Lower lobe of right lung (tissue), 2 donors: ENCODE measurements at regions not wholly inside any gene's neighbourhood (a gene's known extent, or its start where the extent isn't known, plus 50 kb on each side); places are given as distances from the start of the nearest gene placed in this dataset.

ENCODE experiments used
- ATAC-seq, 2 donors: fragments of 200-7000 bp; cut with Tn5 transposase; one replicate each; pipeline ENCODE4 v1.9.1; 2020 to 2022; ENCODE audit warnings: mild to moderate bottlenecking in 2 of 2, moderate library complexity in 2 of 2
- DNase-seq: peaks from one replicate; pipeline ENCODE4 v3.0.0-alpha.2; 2020
- H3K27ac ChIP-seq: fragments of 200-600 bp; one replicate; pipeline ENCODE4 v1.8.0; 2022
- H3K27me3 ChIP-seq: fragments of 200-600 bp; one replicate; pipeline ENCODE4 v1.8.0; 2022; ENCODE audit warnings: low read depth
- H3K36me3 ChIP-seq: fragments of 200-600 bp; one replicate; pipeline ENCODE4 v1.8.0; 2022; ENCODE audit warnings: mild to moderate bottlenecking
- H3K4me1 ChIP-seq: fragments of 200-600 bp; one replicate; pipeline ENCODE4 v1.8.0; 2022
- H3K4me3 ChIP-seq: fragments of 200-600 bp; one replicate; pipeline ENCODE4 v1.8.0; 2022; ENCODE audit warnings: mild to moderate bottlenecking
- H3K9me3 ChIP-seq: fragments of 200-600 bp; one replicate; pipeline ENCODE4 v1.8.0; 2022
- intact Hi-C: fragments of 100-400 bp; cut with DNase I; formaldehyde crosslinking; loops from one replicate; pipeline ENCODE4 v1.11.0; 2022
- TF ChIP-seq, protein P1 (sequence below): fragments of 200-600 bp; IDR thresholded peaks from one replicate; pipeline ENCODE4 v1.8.0; 2022; ENCODE audit warnings: antibody characterized with exemption, mild to moderate bottlenecking
- donor health status: DM: no; HTN: yes; CAD: no; lungs with severe emphysema.

DNA sequence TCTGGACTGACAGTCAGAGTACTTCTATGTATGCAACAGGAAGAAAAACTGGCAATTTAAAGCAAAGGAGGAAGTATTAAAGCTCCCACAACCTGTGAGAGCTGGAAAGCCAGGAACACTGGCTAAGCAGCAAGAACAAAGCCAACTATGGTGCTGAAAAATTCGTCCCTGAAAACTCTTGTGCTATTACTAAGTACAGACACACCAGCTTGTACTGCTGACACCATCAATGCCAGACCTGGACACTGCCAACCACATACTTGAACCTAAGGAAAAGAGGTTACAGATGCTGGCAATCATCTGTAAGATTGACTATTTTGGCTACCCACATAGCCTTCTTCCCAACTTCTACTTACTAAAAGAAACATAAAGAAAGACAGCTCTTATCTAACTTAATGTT is 1110.6 kb downstream of the SORCS3 start:
- TF ChIP-seq, protein P1, sequence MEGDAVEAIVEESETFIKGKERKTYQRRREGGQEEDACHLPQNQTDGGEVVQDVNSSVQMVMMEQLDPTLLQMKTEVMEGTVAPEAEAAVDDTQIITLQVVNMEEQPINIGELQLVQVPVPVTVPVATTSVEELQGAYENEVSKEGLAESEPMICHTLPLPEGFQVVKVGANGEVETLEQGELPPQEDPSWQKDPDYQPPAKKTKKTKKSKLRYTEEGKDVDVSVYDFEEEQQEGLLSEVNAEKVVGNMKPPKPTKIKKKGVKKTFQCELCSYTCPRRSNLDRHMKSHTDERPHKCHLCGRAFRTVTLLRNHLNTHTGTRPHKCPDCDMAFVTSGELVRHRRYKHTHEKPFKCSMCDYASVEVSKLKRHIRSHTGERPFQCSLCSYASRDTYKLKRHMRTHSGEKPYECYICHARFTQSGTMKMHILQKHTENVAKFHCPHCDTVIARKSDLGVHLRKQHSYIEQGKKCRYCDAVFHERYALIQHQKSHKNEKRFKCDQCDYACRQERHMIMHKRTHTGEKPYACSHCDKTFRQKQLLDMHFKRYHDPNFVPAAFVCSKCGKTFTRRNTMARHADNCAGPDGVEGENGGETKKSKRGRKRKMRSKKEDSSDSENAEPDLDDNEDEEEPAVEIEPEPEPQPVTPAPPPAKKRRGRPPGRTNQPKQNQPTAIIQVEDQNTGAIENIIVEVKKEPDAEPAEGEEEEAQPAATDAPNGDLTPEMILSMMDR = no peak
- H3K4me1 ChIP-seq = no peaks in the 10 kb centered on the region
- no peak for ATAC-seq
- H3K4me3 ChIP-seq = no peak overlapping the region
- no peaks in the 10 kb centered on the region for H3K27me3 ChIP-seq
- H3K36me3 ChIP-seq = no peaks in the 10 kb centered on the region
- no peak overlapping the region for H3K27ac ChIP-seq
- H3K9me3 ChIP-seq = no peaks in the 10 kb centered on the region
- intact Hi-C loops = no loop called here
- no peak for DNase-seq

DNA sequence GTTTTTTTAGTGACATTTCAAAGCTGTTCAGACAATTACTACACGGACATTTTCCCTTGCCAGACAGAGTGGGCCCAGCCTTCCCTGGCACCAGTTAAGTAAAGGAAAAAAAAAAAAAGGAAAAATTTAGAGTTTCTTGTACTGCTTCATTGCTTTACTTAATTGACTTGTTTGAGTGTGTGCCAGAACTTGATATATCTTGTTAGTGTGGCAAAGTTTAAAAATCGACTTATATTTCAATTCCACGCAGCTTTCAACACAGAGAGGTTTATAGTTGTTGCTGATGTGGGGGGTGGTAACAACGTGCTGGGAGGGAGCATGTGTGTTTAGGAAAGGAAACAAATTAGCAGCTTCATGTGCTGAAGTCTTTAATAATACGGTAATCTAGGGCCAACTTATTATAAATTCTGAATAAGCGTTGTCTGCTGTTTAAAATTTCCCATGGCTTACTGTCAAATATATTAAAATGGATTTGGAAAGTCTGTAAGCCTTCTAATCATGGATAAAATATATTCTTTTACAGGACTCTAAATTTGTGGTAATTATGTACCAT is 1104.6 kb downstream of the SORCS3 start:
- TF ChIP-seq, protein P1 = no peak
- intact Hi-C loops = no loop called here

DNA sequence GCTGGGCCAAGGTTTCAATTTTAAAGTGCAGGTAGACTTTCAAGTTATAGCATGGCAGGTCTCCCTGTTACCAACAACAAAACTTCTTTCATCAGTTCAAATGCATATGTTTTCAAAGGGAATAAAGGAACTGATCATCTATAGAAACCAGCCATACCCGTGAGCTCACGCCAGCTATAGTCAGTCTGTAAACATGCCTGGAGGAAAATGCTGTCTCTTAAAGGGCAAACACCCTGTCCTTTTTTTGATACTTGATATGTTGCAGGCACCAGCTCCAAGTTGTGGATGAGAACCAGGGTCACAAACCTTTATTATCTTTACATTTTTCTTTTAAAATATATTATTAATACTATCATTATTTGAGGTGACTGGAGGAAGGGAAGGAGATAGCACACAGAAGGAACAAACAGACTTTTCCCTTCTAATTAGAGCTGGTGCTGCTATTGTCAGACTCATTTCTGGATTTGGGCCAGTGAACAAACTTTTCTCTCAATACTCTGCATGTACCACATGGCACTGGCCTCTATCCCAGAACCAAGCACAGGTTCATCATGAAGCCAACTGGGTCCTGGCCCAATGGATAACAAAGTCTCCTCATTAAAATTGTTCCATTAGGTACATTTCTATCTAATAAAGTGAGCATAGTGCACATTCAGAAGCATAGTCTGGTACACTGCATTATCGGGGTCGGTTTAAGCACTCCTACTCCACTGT is 1102.4 kb downstream of the SORCS3 start:
- no peak overlapping the region for H3K4me3 ChIP-seq
- TF ChIP-seq, protein P1 = no peak
- ATAC-seq = no peak
- H3K9me3 ChIP-seq = no peaks in the 10 kb centered on the region
- no peaks in the 10 kb centered on the region for H3K36me3 ChIP-seq
- H3K27me3 ChIP-seq = no peaks in the 10 kb centered on the region
- intact Hi-C loops = no loop called here
- H3K27ac ChIP-seq = no peak overlapping the region
- no peaks in the 10 kb centered on the region for H3K4me1 ChIP-seq
- no peak for DNase-seq

More for the DNA sequence above, 1104.6 kb downstream of the SORCS3 start:
- Histone ChIP-seq H3K27ac (no peak overlapping the region), H3K36me3 (no peaks in the 10 kb centered on the region), H3K4me3 (no peak overlapping the region), H3K4me1 (no peaks in the 10 kb centered on the region), H3K9me3 (no peaks in the 10 kb centered on the region), H3K27me3 (no peaks in the 10 kb centered on the region)
- DNase-seq = no peak
- ATAC-seq = no peak

DNA sequence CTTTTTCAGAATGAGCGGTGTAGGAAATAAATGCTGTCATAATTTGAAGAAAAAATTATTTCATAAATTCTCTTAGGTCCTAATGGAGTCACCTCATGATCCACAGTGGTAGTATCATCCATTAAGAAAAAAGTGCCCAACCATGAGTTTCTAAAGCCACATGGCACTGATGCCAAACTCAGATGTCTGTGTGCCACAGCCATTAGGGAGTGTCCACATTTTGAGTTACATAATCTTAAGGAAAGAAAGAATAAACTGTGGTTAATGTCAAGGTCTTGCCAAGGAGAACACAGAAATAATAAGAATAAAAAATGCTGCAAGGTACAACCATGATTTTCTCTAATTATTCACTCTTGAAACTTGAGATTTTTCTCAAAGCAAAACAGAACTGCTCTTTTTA is 1101.8 kb downstream of the SORCS3 start:
- no peaks in the 10 kb centered on the region for H3K27me3 ChIP-seq
- TF ChIP-seq, protein P1 = no peak
- intact Hi-C loops = no loop called here
- H3K27ac ChIP-seq = no peak overlapping the region
- no peak overlapping the region for H3K4me3 ChIP-seq
- no peaks in the 10 kb centered on the region for H3K9me3 ChIP-seq
- no peaks in the 10 kb centered on the region for H3K4me1 ChIP-seq
- no peaks in the 10 kb centered on the region for H3K36me3 ChIP-seq
- no peak for DNase-seq
- no peak for ATAC-seq

DNA sequence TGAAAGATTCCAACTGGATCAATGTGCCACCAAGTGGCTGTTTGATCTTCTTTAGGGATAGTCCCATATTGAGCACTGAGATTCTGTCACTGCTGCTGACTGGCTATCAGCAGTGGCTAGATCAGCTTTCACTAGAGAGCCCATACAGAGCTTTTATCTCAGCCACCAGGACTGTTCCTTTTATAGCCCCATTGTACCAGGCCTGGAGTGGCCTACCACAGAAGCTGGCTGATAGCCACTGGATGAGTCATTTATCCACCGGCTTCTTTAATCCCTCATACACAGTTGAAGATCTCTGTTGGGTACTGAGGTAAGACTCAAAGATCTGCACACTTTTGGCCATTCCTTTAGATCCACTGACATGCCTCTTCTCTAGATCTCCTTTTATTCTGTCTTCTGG is 1101.1 kb downstream of the SORCS3 start:
- peak in 1 of 2 donors; percentile 24 for ATAC-seq
- TF ChIP-seq, protein P1 = no peak
- Histone ChIP-seq H3K36me3 (no peaks in the 10 kb centered on the region), H3K27ac (no peak overlapping the region), H3K27me3 (no peaks in the 10 kb centered on the region), H3K4me3 (no peak overlapping the region), H3K9me3 (no peaks in the 10 kb centered on the region), H3K4me1 (no peaks in the 10 kb centered on the region)
- no peak for DNase-seq
- intact Hi-C loops = no loop called here
